CD4-positive, alpha-beta T cell treated with Interleukin-6 for 4 hours (primary cell): ENCODE measurements at regions not wholly inside any gene's neighbourhood (a gene's known extent, or its start where the extent isn't known, plus 50 kb on each side); places are given as distances from the start of the nearest gene placed in this dataset.

ENCODE experiments used
- DNase-seq: peaks from one replicate; pipeline ENCODE4 v3.0.0-alpha.2; 2020; ENCODE audit warnings: mixed read lengths

DNA sequence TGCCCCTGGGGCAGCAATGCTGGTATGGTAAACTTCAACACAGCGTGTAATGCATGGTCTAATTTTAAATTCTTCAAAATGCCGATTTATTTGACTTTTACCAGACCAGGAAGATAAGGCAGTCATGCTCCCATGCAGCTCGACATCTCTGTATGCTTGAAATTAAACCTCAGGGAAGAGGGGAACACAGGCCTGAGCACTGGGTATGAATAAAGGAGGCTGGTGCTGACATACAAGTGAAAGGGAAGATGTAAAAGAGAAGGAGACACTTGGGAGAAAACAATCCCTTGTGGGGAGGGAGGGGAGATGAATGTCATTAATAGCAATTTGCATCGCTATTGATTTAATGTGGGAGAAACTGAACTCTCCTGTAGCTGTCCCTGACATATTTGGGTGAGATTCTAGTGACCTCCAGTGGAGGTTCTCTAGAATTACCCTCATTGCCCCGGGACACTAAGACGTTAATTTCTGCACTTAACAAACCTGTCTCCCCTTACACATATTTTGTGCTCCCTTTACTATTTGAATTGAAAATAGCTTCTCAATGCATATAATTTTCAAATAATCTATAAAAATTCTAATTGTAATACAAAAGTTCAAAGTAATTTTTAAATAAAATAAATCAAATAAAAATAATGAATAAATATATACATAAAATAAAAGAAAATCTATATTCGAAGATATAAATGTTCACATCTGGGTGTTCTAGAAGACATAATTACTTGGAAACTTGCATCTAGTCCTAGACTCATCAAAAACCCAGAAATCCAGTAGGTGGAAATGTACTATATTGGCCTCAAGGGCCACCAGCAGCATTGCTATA is 283.1 kb downstream of the LMX1A start:
- no peak for DNase-seq

DNA sequence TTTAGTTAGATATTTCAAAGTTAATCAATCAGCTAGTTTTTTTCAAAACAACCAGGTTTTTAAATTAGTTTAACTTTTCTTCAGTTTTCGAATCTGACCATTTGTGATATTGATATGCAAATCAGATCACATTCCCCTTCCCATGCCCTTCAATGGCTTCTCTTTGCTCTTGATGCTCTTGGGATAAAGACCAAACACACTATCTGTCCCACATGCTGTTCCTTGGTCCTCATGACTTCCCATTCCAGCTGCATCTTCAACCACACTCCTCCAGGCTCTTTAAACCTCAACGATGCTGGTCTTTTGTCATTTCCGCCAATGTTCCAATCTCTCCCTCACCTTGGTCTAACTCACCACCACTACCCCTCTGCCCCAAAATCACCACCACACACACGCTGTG is 285.8 kb downstream of the LMX1A start:
- no peak for DNase-seq

DNA sequence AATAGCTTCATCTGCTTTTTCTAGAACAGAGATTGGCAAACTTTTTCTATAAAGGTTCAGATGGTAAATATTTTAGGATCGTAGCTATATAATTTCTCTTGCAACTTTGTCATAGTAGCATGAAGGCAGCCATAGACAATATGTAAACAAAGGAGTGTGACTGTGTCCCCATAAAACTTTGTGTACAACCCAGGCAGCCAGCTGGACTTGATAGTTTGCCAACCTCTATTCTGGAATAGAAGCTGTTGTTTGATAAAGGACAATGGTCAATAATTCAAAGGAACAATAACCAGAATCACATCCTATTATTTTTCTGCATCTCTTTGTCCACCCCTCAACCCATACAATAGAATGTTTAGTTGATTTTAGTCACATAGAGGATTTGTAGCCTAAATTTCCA is 286.7 kb downstream of the LMX1A start:
- DNase-seq = no peak

DNA sequence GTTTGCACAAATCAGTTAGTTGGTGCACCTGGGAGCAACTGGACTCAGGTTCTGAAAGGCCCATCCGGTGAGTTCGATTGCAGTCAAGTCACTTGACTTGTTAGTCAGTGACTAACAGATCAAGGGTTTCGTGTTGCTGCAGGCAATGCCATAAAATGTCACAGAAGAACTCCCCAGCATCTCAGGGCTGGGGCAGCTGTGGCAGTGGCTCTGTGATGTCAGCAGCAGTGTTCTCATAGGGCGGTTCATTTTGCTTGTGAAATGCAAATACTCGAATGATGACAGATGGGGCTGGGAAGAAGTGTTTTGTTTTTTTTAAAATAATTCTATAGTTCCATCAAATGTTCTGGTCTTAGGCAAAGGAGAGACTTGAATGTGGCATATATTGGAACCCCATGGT is 287.8 kb downstream of the LMX1A start:
- no peak for DNase-seq

DNA sequence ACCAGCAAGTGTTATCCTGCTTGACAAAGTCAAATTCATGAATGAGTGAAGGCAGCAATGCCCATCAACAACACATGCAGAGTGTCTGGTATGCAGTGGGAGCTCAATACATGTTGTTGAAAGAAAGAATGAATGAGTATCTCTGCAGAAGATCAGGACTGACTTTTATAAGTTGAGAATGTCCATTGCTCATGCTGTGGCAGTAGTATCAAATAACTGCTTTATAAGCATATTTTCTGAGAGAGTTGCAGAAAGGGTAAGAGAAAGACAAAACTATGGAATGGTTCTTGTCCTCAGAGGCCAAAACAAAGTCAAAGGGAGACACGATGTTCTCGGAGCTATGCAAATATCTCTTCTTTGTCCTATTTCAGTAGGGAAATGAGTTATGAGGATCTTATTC is 288.7 kb downstream of the LMX1A start:
- no peak for DNase-seq

DNA sequence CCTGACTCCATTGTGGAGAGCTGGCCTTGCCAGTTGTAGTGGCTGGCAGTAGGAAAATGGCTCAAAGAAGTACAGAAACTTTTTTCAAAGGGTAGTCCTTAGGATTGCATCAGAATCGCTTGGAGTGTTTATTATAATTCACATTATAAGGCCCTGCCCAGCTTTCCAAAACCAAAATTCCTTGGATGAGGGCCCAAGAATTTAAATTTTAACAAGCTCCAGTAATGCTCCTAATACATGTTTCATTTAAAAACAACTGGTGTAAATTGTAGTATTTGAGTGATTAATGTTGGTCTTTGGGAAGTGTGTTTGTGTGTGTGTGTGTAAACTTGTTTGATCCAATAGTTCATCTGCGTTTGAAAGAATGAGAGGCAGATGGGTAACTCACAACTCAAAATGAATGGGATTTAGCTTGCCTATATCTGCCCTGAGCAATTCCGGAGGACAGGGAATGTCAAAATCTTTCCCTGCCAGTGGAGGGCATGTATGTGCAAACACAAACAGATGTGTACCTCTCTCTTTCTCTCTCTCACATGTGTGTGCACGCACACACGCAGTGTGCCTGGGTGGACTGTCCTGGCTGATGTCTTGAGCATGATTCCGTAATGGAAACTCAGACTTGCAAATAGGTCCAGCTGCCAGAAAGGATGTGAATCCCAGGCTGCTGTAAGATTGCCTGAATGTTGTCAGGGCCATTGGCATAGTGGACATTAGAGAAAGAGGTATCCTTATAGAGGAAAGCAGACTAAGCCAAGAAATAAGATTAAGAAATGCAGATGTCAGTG is 293.1 kb downstream of the LMX1A start:
- no peak for DNase-seq

DNA sequence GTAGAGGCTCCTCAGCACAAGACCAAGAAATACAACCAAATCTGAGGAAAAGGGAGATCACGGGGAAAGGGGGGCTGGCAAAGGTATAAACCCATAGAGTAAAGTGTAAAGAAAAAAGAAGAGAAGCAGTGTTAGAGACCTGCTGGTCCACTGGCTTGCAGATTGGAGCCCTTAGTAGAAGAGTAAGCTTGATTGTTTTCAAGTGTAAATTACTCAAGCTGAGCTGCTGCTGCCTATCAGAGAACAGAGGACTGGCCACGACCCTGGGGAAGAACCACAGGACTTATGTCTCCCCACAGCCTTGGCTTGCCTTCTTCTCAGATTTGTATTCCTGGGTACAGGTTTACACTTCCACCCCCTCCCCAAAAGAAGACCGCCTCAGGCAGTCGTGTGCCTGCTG is 294.2 kb downstream of the LMX1A start:
- DNase-seq = no peak

DNA sequence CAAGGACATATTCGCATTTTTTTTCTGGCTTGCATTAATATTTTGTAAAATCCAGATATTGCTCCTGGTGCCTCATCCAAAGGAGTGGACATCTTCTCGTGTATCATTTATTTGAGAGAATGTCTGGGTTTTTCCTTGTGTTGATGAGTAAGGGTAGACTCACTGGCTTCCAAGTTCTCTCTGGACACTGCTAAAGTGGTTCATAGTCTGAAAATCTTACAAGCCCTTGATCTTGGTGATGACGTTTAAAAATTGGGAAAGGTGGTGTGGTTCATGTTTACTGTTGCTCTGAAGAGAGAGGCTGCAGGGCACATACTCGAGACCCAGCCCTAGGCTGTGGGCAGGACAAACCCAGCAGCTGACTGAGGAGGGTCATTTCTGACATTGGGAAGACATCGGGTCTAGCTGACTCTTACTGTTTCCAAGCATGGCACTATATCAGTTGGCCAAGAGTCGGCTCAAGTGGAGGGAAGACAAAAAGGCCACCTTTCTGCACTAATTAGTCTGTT is 296.2 kb downstream of the LMX1A start:
- no peak for DNase-seq

DNA sequence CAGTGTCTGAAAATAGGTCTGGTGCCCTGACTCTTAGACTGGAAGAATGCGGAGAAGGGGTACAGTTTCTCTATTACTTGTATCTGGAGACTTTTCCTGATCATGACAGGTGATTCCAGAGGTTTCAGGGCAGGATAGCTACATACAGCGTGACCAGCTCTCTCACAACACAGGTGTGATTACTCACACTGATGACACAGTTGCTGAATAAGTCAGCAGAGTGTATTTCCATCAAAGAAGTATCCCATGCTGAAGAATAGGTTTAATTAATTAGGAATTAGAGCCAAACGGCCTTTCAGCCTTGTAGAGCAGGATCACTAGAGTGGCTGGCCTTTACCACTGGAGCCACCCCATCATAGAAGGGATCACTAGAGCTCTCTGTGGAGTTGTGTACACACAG is 298.6 kb downstream of the LMX1A start:
- no peak for DNase-seq

DNA sequence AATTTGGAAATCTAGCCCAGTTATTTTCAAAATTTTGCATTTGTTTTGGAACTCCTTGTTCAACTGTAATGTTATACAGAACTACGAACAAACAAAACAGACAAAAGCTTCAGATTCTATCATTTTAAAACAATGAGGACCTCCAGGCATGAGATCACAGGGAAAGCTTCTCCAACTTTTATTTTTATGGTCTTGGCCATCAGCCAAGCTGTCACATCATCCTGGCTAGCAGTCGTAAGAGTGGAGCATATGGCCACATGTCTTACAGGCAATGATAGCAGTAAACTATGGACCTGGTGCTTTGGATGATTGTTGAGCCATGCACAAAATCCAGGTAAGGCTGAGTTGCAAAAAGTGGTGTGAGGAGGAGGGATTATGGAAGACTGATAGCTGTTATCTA is 299.6 kb downstream of the LMX1A start:
- DNase-seq = no peak

DNA sequence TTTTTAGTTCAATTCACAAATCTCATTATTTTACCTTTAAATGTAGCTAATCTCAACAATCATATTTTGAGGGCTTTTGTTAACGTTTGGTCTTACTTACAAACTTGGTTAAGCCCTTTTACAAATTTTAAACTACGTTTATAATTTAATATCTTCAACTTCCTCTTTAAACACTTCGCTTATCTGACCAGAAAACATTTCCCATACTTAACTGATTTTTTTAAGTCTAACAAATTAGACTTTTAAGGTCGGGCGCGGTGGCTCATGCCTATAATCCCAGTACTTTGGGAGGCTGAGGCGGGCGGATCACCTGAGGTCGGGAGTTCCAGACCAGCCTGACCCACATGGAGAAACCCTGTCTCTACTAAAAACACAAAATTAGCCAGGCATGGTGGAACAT is 300.9 kb downstream of the LMX1A start:
- no peak for DNase-seq

DNA sequence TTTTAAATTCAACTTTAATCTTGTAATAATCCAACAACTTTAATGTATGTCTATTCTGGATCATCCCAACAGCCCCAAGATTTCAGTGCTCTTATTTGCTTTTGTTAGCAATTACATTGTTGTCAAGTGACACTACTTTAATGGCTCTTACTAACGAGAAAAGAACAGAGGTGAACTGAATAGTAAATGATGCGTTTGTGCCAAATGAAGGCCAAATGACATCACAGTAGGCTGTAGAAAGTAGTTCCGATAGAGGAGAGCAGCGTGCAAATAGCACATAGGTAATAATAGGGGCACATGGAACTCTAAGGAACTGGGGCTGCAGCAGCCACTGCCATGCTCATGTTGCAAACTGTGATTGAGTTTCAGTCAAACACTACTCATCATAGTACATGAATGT is 301.9 kb downstream of the LMX1A start:
- no peak for DNase-seq

DNA sequence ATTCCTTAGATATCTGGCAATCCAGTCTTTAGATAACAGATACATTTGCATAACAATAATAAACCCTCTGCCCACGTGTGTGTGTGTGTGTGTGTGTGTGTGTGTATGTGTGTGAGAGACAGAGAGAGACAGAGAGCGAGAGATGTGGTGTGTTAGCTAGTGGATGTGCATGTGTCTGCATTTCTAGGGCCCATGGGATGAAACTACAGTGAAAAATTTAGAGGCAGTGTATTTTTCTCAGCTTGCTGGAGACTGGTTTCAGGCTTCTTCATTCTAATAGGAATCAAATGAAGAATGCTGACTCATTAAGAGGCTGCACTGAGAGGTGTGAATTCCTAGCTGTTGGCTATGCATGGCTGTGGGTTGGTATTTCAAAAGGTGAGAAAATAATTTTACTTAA is 303.2 kb downstream of the LMX1A start:
- no peak for DNase-seq

DNA sequence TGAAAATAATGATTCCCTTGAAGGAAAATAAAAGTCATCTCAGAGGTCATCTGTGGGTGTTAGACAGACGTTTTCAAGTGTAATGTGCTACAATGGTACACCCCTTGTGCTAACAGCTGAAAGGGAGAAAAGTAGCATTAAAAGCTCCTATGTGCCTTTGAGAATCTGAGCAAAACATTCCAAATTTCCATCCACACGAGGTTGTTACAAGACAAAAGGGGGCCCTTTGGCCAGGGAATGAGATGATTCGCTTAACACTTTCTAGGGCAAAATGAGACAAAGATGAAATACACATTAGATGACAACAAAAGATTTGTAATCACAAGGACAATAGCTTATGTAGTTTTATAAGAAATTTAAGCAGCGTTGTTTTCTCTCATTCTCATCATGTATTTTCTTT is 303.6 kb downstream of the LMX1A start:
- no peak for DNase-seq

DNA sequence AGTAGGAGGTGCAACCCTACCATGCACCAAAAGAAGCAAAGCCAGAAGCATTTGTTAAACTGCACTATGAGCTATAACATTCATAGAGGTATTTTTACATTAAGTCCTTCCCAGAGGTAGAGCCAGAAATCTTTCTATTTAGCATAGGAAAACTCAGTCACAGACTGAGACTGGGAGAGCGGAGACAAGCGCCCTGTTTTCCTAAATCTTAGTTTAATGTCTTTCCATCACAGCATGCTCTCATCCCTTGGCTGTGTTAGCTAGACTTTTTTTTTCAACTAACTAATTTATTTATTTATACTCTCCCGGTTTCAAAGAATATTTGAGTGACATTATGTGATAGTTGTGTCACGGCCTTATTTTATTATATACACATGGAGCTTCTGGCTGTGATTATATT is 304.1 kb downstream of the LMX1A start:
- DNase-seq = no peak

DNA sequence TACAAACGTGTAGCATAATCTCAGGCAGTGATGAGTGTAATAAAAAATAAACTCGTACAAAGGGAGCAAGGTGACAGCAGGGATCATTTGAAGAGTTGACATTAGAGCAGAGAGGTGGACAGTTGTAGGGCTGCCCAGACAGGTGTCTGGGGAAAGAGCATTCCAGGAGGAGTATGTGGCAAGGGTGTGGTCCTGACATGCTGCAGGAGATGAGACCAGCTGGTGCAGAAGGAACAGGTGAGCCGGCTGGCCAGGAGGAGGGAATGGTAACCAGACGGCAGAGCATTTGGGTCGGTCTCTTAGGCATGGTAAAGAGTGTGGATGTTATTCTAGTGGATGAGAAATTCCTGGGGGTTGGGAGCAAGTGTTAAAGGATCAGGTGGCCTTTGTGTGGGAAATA is 306.3 kb downstream of the LMX1A start:
- no peak for DNase-seq

DNA sequence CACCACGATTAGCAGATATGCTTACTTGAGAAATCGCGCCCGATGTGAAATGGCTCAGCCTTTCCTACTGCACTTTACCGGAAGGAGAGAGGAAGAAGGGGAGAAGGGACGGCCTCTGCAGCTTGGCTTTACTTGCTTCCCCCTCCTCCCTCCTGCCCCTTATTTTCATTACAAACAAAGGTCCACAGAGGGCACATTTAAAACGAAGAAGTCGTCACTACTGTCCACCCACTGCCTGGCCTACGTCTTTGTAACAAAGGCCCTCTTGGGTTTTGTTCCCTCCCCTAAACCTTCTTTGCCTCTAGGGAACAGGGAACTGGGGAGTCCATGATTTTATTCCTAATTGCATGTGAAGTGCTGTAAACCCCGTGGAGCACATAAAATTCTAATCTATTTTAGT is 308.5 kb downstream of the LMX1A start:
- no peak for DNase-seq

DNA sequence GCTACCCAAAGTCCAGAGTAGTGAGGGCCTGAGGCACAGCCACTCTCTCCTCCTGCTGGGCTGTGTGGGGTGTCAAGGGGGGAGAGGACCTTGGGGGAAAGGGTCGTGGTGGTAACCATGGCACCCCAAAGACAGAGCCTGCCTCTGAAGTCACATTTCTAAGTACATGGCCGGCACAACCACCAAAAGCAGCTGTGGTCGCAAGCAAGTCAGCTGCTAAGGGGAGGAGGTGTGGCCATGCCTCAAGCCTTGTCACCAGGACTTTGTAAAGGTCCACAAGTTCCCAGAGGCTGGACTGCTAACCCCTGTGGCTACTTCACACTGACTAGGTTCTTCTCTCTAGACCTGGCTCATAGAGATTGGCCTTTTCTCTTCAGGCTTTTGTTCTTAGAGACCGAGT is 310.6 kb downstream of the LMX1A start:
- no peak for DNase-seq

DNA sequence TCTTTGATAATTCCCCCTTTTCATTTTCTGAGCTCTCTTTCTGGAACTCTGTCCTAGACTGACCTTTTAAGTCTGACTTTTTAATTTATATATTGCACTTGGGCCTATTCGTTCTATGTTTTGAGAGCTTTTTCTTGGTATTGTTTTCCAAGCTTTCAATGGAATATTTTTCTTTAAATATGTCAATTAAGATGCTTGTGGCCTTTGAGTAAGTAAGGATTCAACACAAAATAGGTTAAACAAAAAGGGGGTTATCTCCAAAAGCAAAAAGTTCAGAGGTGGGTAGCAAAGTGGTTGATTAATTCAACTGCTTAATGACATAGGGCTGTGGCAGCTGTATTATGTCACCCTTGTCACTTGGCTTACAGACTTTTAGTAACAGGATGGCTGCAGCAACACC is 315.9 kb downstream of the LMX1A start:
- no peak for DNase-seq

DNA sequence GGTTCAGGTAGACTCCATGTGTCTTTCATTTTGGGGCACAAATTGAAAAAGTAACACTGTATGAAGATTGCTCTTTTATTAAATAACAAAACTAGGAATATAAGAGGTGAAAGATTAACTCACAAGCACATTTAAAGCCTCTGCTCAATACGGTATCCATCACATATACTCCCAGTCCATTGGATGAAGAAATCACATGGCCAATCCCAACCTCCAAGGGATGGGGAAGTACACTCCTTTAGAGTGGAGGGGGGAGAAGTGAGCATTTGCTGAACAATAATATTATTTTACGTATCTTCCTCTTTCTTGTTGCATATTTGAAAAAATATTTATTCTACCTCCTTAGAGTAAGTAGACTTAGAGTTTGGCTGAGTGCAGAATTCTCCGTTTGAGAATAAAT is 316.5 kb downstream of the LMX1A start:
- DNase-seq = no peak

DNA sequence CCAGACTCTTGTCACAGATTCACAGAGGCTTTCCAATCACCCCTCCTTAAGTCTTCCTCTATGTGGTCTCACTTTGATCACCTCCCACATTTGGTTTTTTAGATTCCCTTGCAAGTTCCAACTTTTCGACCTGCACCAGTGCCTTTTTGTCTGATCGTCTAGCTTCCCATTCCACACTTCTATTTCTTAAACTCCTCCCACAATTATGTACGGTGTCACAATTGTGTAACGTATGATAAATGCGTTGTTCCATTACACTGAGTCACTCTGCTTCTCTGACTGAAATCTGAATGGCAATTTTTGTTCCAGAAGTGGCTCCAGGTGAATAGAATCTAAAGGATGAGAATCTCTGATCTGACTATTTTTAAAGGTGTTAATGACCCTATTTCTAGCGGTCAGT is 320.1 kb downstream of the LMX1A start:
- no peak for DNase-seq

DNA sequence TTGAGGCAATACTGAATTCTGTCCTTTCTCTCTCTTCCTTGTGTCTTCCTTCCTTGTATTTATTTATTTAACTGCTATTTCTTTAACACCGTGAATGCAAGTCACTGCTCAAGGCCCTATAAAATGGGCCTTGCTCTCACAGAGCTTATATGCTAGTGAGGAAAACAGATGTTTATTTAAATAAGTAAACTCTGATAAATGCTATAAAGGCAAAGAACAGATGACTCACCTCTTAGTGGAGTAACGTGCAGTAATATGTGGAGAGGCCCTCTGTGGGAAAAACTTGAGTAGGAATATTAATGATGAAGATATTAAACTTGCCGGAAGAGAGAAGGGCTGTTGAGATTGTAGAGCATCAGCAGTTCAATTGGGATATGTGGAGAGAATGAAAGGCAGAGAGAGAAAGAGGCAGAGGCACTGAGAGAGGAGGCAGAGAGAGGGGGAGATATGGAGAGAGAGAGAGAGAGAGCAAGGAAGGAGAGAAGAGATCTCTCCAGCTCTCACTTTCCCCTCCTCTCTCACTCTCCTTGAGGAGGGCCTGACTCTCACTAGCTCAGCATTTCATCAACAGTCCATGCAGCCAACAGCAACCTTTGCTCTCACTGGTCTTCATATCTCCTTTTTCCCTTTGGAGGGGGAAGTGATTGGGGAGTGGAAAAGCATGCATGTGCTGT is 322.2 kb downstream of the LMX1A start:
- DNase-seq = no peak

DNA sequence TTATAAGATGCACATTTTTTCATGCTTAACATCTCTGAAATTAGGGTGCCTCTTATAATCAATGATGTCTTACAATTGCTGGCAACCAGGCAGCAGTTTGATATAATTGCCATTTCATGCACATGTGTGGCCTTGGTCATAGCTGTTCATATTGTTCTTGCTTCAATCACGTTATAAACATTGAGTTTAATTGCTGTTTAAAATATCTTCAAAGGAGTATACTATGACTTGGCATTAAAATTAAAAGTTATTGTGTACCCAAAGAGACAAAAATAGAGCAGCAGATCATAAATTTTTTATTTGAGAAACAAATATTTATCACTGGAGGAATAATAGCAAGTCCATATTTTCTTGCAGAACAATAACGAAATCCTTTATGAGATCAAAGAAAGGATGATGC is 325.5 kb downstream of the LMX1A start:
- DNase-seq = no peak

DNA sequence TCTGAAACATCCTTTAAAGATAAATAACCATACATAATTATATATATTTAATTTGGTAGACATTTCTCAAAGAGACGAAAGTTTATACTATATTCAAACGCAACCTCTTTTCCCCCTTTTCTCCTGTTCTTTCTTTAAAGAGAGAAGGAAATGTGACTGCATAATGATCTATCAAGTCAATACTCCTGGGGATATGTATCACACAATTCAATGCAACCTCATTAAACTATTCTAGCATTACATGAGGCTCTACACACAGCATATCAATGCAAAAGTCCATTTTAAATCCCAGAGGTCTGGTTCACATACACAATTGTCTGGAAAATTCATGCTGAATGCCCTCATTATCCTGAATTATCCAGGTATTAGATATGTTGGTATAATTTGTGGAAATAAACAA is 330.7 kb downstream of the LMX1A start:
- no peak for DNase-seq
